GM12873 (cell line): ENCODE measurements at regions not wholly inside any gene's neighbourhood (a gene's known extent, or its start where the extent isn't known, plus 50 kb on each side); places are given as distances from the start of the nearest gene placed in this dataset.

Experiments used
- TF ChIP-seq, protein P1 (sequence below): IDR thresholded peaks from 2 replicates; pipeline ENCODE4 v1.5.1; 2012; ENCODE audit warnings: low read depth, mild to moderate bottlenecking, moderate library complexity, low read length, control low read depth; ENCODE audit not compliant: insufficient read depth; ENCODE audit errors: missing control alignments

DNA sequence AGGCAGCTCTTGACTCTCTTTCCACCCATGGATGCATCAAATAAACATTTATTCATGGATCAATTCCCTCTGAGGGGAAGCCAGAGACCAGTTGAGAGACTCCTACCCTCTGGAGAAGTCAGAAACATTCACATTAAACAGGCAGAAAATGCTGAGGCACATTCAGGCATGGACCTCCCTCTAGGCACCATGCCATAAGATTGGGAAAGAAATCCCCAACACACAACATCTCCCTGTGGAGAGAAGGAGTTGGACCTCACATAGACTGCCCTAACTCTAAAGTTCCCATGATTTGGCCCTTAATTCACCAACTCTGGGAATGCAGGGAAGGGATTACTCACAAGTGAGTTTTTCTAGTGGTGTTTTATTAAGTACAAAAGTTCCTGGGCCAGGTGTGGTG lies 415.3 kb upstream of the C1orf87 start:
- TF ChIP-seq, protein P1, sequence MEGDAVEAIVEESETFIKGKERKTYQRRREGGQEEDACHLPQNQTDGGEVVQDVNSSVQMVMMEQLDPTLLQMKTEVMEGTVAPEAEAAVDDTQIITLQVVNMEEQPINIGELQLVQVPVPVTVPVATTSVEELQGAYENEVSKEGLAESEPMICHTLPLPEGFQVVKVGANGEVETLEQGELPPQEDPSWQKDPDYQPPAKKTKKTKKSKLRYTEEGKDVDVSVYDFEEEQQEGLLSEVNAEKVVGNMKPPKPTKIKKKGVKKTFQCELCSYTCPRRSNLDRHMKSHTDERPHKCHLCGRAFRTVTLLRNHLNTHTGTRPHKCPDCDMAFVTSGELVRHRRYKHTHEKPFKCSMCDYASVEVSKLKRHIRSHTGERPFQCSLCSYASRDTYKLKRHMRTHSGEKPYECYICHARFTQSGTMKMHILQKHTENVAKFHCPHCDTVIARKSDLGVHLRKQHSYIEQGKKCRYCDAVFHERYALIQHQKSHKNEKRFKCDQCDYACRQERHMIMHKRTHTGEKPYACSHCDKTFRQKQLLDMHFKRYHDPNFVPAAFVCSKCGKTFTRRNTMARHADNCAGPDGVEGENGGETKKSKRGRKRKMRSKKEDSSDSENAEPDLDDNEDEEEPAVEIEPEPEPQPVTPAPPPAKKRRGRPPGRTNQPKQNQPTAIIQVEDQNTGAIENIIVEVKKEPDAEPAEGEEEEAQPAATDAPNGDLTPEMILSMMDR = no peak

DNA sequence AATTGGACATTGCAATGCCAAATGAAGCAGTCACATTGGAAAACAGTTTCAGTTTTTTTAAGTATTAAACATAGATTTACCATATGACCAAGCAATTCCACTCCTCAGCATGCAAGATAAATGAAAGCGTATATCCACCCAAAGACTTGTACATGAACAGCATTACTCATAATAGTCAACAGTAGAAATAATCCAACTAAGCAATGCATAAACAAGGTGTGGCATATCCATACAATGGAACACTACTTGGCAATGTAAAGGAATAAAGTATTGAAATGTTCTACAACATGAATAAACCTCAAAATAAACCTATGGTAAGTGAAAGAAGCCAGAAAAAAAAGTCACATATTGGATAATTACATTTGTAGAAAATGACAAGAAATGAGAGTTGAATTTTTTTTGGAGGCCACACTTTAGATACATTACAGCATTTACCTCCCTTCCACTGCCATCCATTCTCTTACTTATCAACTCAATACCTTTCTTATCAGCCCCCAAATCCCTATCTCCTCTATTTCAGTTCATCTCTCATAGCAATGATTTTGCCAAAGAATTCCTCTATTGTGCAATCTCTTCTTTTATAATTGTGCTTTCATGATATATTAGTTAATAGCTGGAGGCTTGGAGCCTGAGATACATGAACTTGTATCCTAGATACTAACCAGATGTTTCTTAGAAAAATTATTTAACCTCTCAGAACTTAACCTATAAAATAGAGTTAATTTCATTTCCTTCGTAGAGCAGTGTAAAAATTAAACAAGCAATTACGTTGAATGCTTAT lies 414.2 kb upstream of the C1orf87 start:
- TF ChIP-seq, protein P1 = no peak

DNA sequence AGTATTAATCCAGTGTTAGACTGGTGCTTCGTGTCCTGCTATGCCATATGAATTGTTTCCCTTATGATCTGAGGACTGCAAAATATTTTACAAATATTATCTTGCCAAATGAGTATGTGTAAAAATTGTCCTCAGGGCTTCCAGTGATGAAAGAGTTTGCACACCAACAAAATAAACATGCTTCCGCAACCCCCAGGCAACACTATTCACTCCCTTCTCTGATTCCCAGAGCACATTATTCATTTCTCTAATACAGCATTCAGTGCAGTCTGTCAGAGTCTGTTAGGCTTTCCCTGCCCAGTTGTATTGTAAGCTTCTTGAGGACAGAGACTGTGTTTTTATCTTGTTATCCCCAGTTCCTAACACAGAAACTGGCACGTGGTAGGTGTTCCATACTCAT lies 409.9 kb upstream of the C1orf87 start:
- TF ChIP-seq, protein P1 = no peak

GRCh38 chr1:60470246-60470645 lies 396.7 kb upstream of the C1orf87 start:
- TF ChIP-seq, protein P1 = no peak

GRCh38 chr1:60463786-60464185 lies 390.2 kb upstream of the C1orf87 start:
- TF ChIP-seq, protein P1 = no peak

GRCh38 chr1:60463146-60463545 lies 389.6 kb upstream of the C1orf87 start:
- TF ChIP-seq, protein P1 = no peak

DNA sequence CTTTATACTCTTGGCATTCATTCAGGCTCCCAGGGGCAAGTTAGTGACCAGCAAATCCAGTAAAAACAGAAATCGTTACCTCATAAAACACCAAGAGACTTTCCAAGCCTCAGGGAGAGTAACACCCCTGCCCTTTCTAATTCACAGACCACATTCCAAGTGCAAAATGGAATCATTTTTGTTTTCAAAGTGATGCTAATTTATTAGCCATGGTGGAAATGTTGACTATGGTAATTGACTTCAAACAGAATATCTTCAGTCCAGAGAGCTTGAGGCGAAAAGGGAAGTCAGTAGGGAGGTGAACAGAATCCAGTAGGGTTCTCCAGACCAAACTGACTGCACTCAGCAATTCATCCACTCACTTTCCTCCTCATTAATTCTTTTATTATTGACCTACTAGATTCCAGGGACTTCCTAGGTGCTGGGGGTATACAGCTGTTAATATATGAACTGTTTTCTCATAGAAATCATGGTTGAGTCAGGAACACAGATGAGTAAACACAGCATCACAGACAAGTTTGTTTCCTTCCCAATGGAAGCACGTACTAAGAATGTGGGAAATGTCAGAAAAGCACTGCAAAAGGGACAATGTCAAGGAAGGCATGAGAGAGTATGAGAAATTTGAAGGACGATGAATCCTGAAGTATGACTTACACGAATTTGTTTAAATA lies 388.5 kb upstream of the C1orf87 start:
- TF ChIP-seq, protein P1 = no peak
